ENCODE measurements at regions not wholly inside any gene's neighbourhood (a gene's known extent, or its start where the extent isn't known, plus 50 kb on each side); places are given as distances from the start of the nearest gene placed in this dataset.

GRCh38 chr2:126482582-126483464, 173.1 kb upstream of the GYPC start:
- DNase-seq (ENCODE audit: low spot score) = peak; percentile 14

GRCh38 chr2:126494593-126494992, 161.4 kb upstream of the GYPC start:
- no peak for DNase-seq (ENCODE audit: low spot score)

GRCh38 chr2:126495189-126495588, 160.8 kb upstream of the GYPC start:
- no peak for DNase-seq (ENCODE audit: low spot score)

GRCh38 chr2:126496493-126496892, 159.5 kb upstream of the GYPC start:
- DNase-seq (ENCODE audit: low spot score) = no peak

- no peak for DNase-seq (ENCODE audit: low spot score)
These were observed 152.5 kb upstream of the GYPC start for GRCh38 chr2:126503476-126503875.

GRCh38 chr2:126504949-126505348, 151.0 kb upstream of the GYPC start:
- no peak for DNase-seq (ENCODE audit: low spot score)

- no peak for DNase-seq (ENCODE audit: low spot score)
These were observed 149.2 kb upstream of the GYPC start for GRCh38 chr2:126506786-126507185.

GRCh38 chr2:126507425-126507911, 148.5 kb upstream of the GYPC start:
- no peak for DNase-seq (ENCODE audit: low spot score)

- no peak for DNase-seq (ENCODE audit: low spot score)
These were observed 145.6 kb upstream of the GYPC start for GRCh38 chr2:126510356-126510755.

GRCh38 chr2:126510960-126511359, 145.0 kb upstream of the GYPC start:
- DNase-seq (ENCODE audit: low spot score) = no peak

GRCh38 chr2:126512026-126512425, 143.9 kb upstream of the GYPC start:
- no peak for DNase-seq (ENCODE audit: low spot score)

- peak; percentile 10 for DNase-seq (ENCODE audit: low spot score)
These were observed 142.9 kb upstream of the GYPC start for GRCh38 chr2:126513033-126513432.

- DNase-seq (ENCODE audit: low spot score) = no peak
These were observed 140.5 kb upstream of the GYPC start for GRCh38 chr2:126515471-126515870.

GRCh38 chr2:126518196-126518595, 137.8 kb upstream of the GYPC start:
- DNase-seq (ENCODE audit: low spot score) = no peak

GRCh38 chr2:126527836-126528490, 128.0 kb upstream of the GYPC start:
- DNase-seq (ENCODE audit: low spot score) = peak; percentile 28

GRCh38 chr2:126531029-126531428, 124.9 kb upstream of the GYPC start:
- no peak for DNase-seq (ENCODE audit: low spot score)

GRCh38 chr2:126534478-126534877, 121.5 kb upstream of the GYPC start:
- DNase-seq (ENCODE audit: low spot score) = no peak

GRCh38 chr2:126535408-126535807, 120.5 kb upstream of the GYPC start:
- DNase-seq (ENCODE audit: low spot score) = no peak

GRCh38 chr2:126536605-126537200, 119.3 kb upstream of the GYPC start:
- no peak for DNase-seq (ENCODE audit: low spot score)

GRCh38 chr2:126539101-126539500, 116.9 kb upstream of the GYPC start:
- no peak for DNase-seq (ENCODE audit: low spot score)

- DNase-seq (ENCODE audit: low spot score) = no peak
These were observed 113.7 kb upstream of the GYPC start for GRCh38 chr2:126542247-126542646.

- DNase-seq (ENCODE audit: low spot score) = no peak
These were observed 112.9 kb upstream of the GYPC start for GRCh38 chr2:126543081-126543480.

- DNase-seq (ENCODE audit: low spot score) = no peak
These were observed 97.9 kb upstream of the GYPC start for GRCh38 chr2:126558029-126558428.

Measured in H4 (cell line).